ENCODE measurements at regions not wholly inside any gene's neighbourhood (a gene's known extent, or its start where the extent isn't known, plus 50 kb on each side); places are given as distances from the start of the nearest gene placed in this dataset.

DNA sequence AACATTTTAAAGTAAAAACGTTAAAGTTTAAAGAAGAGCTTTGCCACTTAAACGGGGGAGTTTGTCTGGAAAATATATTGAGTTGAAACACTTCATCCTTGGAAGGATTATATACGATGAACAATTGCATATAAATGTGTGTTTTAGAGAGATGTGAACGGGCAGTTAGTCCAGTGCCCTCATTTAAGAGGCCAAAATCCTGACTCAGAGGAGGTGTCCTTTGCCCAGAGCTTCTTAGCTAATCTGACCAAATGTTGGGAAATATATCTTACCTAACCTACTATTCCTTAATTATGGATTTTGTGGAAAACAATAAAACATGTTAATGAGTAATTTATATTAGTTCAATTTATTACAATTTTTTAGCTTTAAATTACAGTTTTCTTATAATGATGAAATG, 327.2 kb upstream of the DIPK2B start:
- Mint-ChIP-seq H3K27ac (no peak overlapping the region), H3K4me3 (no peak overlapping the region), H3K36me3 (no peaks in the 10 kb centered on the region), H3K4me1 (no peaks in the 10 kb centered on the region), H3K27me3 (ENCODE audit: low read depth in 3 of 3) (peaks cover 0 to 10% (median 0%) of the 10 kb centered on the region in 3 donors), H3K9me3 (peaks cover 0 to 2% (median under 1%) of the 10 kb centered on the region in 7 donors)
- Histone ChIP-seq H3K9ac (ENCODE audit: insufficient read depth, low read length, poor library complexity, severe bottlenecking) (no peak overlapping the region), H3K4me2 (replicated peaks; ENCODE audit: extremely low read depth, low read length, poor library complexity, severe bottlenecking) (no peak overlapping the region), H2AFZ (ENCODE audit: insufficient read depth, low read depth, low read length, poor library complexity, severe bottlenecking) (no peak overlapping the region), H3K4me3 (replicated peaks in 1 of 3; ENCODE audit: low read depth in 2 of 3, low read length in 3 of 3) (no peak overlapping the region), H4K20me1 (ENCODE audit: insufficient read depth, low read length) (no peaks in the 10 kb centered on the region), H3K9me3 (replicated peaks in 1 of 2; ENCODE audit: control insufficient read depth in 1 of 2, insufficient read depth in 1 of 2, low read length in 2 of 2) (no peaks in the 10 kb centered on the region), H3K79me2 (ENCODE audit: insufficient read depth, low read length) (no peaks in the 10 kb centered on the region), H3K4me1 (ENCODE audit: control insufficient read depth in 1 of 2, insufficient read depth in 2 of 2, low read length in 2 of 2) (no peaks in the 10 kb centered on the region), H3K36me3 (replicated peaks in 1 of 2; ENCODE audit: control insufficient read depth in 1 of 2, insufficient read depth in 2 of 2, low read length in 2 of 2) (no peaks in the 10 kb centered on the region), H3K27me3 (ENCODE audit: control insufficient read depth in 2 of 2, insufficient read depth in 2 of 2, low read length in 2 of 2) (peaks cover 0 to 5% of the 10 kb centered on the region in 2 donors), H3K27ac (ENCODE audit: low read depth in 1 of 2, low read length in 2 of 2) (no peak overlapping the region)
- TF ChIP-seq, protein P1, sequence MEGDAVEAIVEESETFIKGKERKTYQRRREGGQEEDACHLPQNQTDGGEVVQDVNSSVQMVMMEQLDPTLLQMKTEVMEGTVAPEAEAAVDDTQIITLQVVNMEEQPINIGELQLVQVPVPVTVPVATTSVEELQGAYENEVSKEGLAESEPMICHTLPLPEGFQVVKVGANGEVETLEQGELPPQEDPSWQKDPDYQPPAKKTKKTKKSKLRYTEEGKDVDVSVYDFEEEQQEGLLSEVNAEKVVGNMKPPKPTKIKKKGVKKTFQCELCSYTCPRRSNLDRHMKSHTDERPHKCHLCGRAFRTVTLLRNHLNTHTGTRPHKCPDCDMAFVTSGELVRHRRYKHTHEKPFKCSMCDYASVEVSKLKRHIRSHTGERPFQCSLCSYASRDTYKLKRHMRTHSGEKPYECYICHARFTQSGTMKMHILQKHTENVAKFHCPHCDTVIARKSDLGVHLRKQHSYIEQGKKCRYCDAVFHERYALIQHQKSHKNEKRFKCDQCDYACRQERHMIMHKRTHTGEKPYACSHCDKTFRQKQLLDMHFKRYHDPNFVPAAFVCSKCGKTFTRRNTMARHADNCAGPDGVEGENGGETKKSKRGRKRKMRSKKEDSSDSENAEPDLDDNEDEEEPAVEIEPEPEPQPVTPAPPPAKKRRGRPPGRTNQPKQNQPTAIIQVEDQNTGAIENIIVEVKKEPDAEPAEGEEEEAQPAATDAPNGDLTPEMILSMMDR (IDR thresholded peaks at IDR 0.05) = no peak
- WGBS (ENCODE audit: insufficient coverage) = no CpG with 5 or more reads among the region's 4 CpGs
- no peak for DNase-seq
- intact Hi-C loops (cut with micrococcal nuclease) = no loop called here

GRCh38 chrX:45524805-45525204, 324.1 kb upstream of the DIPK2B start:
- Mint-ChIP-seq H3K4me3 (no peak overlapping the region), H3K9me3 (peaks cover 0 to 1% (median 0%) of the 10 kb centered on the region in 7 donors), H3K27me3 (ENCODE audit: low read depth in 3 of 3) (peaks cover 0 to 12% (median 0%) of the 10 kb centered on the region in 3 donors), H3K27ac (no peak overlapping the region), H3K36me3 (no peaks in the 10 kb centered on the region), H3K4me1 (no peaks in the 10 kb centered on the region)
- no peak overlapping the region for H3K27ac ChIP-seq (ENCODE audit: low read depth in 1 of 2, low read length in 2 of 2)
- H3K79me2 ChIP-seq (ENCODE audit: insufficient read depth, low read length) = no peaks in the 10 kb centered on the region
- no peaks in the 10 kb centered on the region for H4K20me1 ChIP-seq (ENCODE audit: insufficient read depth, low read length)
- H2AFZ ChIP-seq (ENCODE audit: insufficient read depth, low read depth, low read length, poor library complexity, severe bottlenecking) = no peak overlapping the region
- intact Hi-C loops (cut with micrococcal nuclease) = no loop called here
- no peak overlapping the region for H3K4me2 ChIP-seq (replicated peaks; ENCODE audit: extremely low read depth, low read length, poor library complexity, severe bottlenecking)
- H3K27me3 ChIP-seq (ENCODE audit: control insufficient read depth in 2 of 2, insufficient read depth in 2 of 2, low read length in 2 of 2) = peaks cover 0 to 12% of the 10 kb centered on the region in 2 donors
- H3K4me3 ChIP-seq (replicated peaks in 1 of 3; ENCODE audit: low read depth in 2 of 3, low read length in 3 of 3) = no peak overlapping the region
- no peaks in the 10 kb centered on the region for H3K4me1 ChIP-seq (ENCODE audit: control insufficient read depth in 1 of 2, insufficient read depth in 2 of 2, low read length in 2 of 2)
- H3K9ac ChIP-seq (ENCODE audit: insufficient read depth, low read length, poor library complexity, severe bottlenecking) = no peak overlapping the region
- no peaks in the 10 kb centered on the region for H3K9me3 ChIP-seq (replicated peaks in 1 of 2; ENCODE audit: control insufficient read depth in 1 of 2, insufficient read depth in 1 of 2, low read length in 2 of 2)
- 80% methylated on average over 1 of the region's 3 CpGs for WGBS (ENCODE audit: insufficient coverage)
- TF ChIP-seq, protein P1 (IDR thresholded peaks at IDR 0.05) = no peak
- no peak for DNase-seq
- H3K36me3 ChIP-seq (replicated peaks in 1 of 2; ENCODE audit: control insufficient read depth in 1 of 2, insufficient read depth in 2 of 2, low read length in 2 of 2) = no peaks in the 10 kb centered on the region
